SK-N-SH (cell line): ENCODE measurements at regions not wholly inside any gene's neighbourhood (a gene's known extent, or its start where the extent isn't known, plus 50 kb on each side); places are given as distances from the start of the nearest gene placed in this dataset.

ENCODE experiments used
- CTCF ChIA-PET: fragments of 300-600, 350-600 bp; formaldehyde crosslinking; extraction: SDS; loops from one replicate; lab custom pipeline; 2021; lab: Yijun Ruan, JAX
- POLR2A ChIA-PET: fragments of 350-600 bp; sonication (Branson Sonifier 250); formaldehyde crosslinking; extraction: SDS; loops from one replicate; lab custom pipeline; 2020; ENCODE audit warnings: antibody characterized with exemption, inconsistent platforms; lab: Yijun Ruan, JAX
- DNase-seq: peaks from one replicate; pipeline ENCODE4 v3.0.0; 2012
- H2AFZ ChIP-seq: fragments of 200-600 bp; sonication (generic); 2 replicates; pipeline ENCODE4 v1.8.1; 2016; ENCODE audit warnings: antibody characterized with exemption, mild to moderate bottlenecking, low read depth
- H3F3A ChIP-seq: fragments of 200-600 bp; sonication (generic); replicated peaks from 2 replicates; pipeline ENCODE3; 2016; ENCODE audit warnings: antibody characterized with exemption, mild to moderate bottlenecking; ENCODE audit not compliant: insufficient read depth
- H3K27ac ChIP-seq, 2 experiments: fragments of 200-500 bp in 1 of 2; fragments of 200-600 bp in 1 of 2; sonication (Bioruptor generic) in 1 of 2; sonication (generic), shearing (Covaris generic) in 1 of 2; 2 replicates each; pipeline versions ENCODE4 v1.5.1 to v1.6.1; 2014 to 2016; ENCODE audit warnings: low read depth in 2 of 2, inconsistent platforms in 1 of 2, low read length in 1 of 2, mild to moderate bottlenecking in 1 of 2, mixed read lengths in 1 of 2
- H3K27me3 ChIP-seq: fragments of 200-600 bp; sonication (generic), shearing (Covaris generic); 2 replicates; pipeline ENCODE4 v1.6.1; 2016; ENCODE audit warnings: mixed run types; ENCODE audit not compliant: insufficient read depth
- H3K36me3 ChIP-seq, 2 experiments: fragments of 200-500 bp in 1 of 2; fragments of 200-600 bp in 1 of 2; sonication (Bioruptor generic) in 1 of 2; sonication (generic) in 1 of 2; replicated peaks in 1 of 2; 2 replicates each; pipeline versions ENCODE3 to v1.5.1; 2014 to 2016; ENCODE audit warnings: low read length in 1 of 2, mild to moderate bottlenecking in 1 of 2; ENCODE audit not compliant: insufficient read depth in 2 of 2, control insufficient read depth in 1 of 2
- H3K4me1 ChIP-seq, 2 experiments: fragments of 200-500 bp in 1 of 2; fragments of 200-600 bp in 1 of 2; sonication (Bioruptor generic) in 1 of 2; sonication (generic), shearing (Covaris generic) in 1 of 2; 2 replicates each; pipeline versions ENCODE4 v1.5.1 to v1.6.1; 2014 to 2016; ENCODE audit warnings: low read depth in 1 of 2, low read length in 1 of 2, mixed run types in 1 of 2; ENCODE audit not compliant: insufficient read depth in 2 of 2, control insufficient read depth in 1 of 2
- H3K4me2 ChIP-seq: fragments of 200-600 bp; sonication (generic), shearing (Covaris generic); 2 replicates; pipeline ENCODE4 v1.6.1; 2017; ENCODE audit warnings: mixed run types
- H3K4me3 ChIP-seq, 2 experiments: fragments of 200-500 bp in 1 of 2; fragments of 200-600 bp in 1 of 2; sonication (Bioruptor generic) in 1 of 2; sonication (generic), shearing (Covaris generic) in 1 of 2; 2 replicates each; pipeline versions ENCODE4 v1.5.1 to v1.8.1; 2014 to 2016; ENCODE audit warnings: low read depth in 2 of 2, inconsistent platforms in 1 of 2, low read length in 1 of 2, mild to moderate bottlenecking in 1 of 2, mixed read lengths in 1 of 2, moderate library complexity in 1 of 2
- H3K79me2 ChIP-seq: fragments of 200-600 bp; sonication (generic); 2 replicates; pipeline ENCODE4 v1.8.1; 2017; ENCODE audit warnings: mild to moderate bottlenecking; ENCODE audit not compliant: insufficient read depth
- H3K9ac ChIP-seq: fragments of 200-600 bp; sonication (generic); 2 replicates; pipeline ENCODE4 v1.6.1; 2017; ENCODE audit warnings: mixed run types
- H3K9me2 ChIP-seq: fragments of 200-600 bp; sonication (generic); 2 replicates; pipeline ENCODE4 v1.6.1; 2017; ENCODE audit warnings: mixed run types
- H3K9me3 ChIP-seq: fragments of 200-600 bp; sonication (generic); 2 replicates; pipeline ENCODE4 v1.6.1; 2017; ENCODE audit warnings: mixed run types, mild to moderate bottlenecking, moderate library complexity
- H4K20me1 ChIP-seq: fragments of 200-600 bp; sonication (generic); 2 replicates; pipeline ENCODE4 v1.6.1; 2017; ENCODE audit warnings: mild to moderate bottlenecking, mixed run types; ENCODE audit not compliant: insufficient read depth
- CHD2 ChIP-seq: fragments of 150-350 bp; IDR thresholded peaks from 2 replicates; pipeline ENCODE4 v1.6.1; 2018; ENCODE audit warnings: low read length; ENCODE audit not compliant: partially characterized antibody
- EP300 ChIP-seq, 2 experiments: IDR thresholded peaks; 2 replicates each; pipeline versions ENCODE4 v1.4.0 to v1.6.1; 2012; ENCODE audit warnings: borderline replicate concordance in 1 of 2, low read depth in 1 of 2, low read length in 1 of 2
- EZH2phosphoT487 ChIP-seq: fragments of 200-600 bp; sonication (generic); IDR thresholded peaks from 2 replicates; pipeline ENCODE4 v1.6.1; 2017; ENCODE audit warnings: low read depth, mixed run types, mild to moderate bottlenecking, antibody characterized with exemption, moderate library complexity, borderline replicate concordance
- FOXJ3 ChIP-seq: sonication (generic); formaldehyde crosslinking; IDR thresholded peaks from 2 replicates; pipeline ENCODE4 v1.5.1; 2020; ENCODE audit warnings: mild to moderate bottlenecking, missing genetic modification reagents
- FOXM1 ChIP-seq: IDR thresholded peaks from 2 replicates; pipeline ENCODE4 v1.4.0; 2012; ENCODE audit warnings: low read depth, mild to moderate bottlenecking
- IRF3 ChIP-seq: fragments of 150-350 bp; IDR thresholded peaks from 2 replicates; pipeline ENCODE4 v1.6.1; 2016; ENCODE audit warnings: mild to moderate bottlenecking, low read depth, low read length
- MEF2A ChIP-seq: IDR thresholded peaks from 2 replicates; pipeline ENCODE4 v1.4.0; 2012; ENCODE audit warnings: low read depth, borderline replicate concordance
- MXI1 ChIP-seq: IDR thresholded peaks from 2 replicates; pipeline ENCODE4 v1.6.1; 2012; ENCODE audit warnings: mild to moderate bottlenecking, low read depth, low read length, improper control_type of control experiment
- NFIC ChIP-seq: IDR thresholded peaks from 2 replicates; pipeline ENCODE4 v1.4.0; 2012; ENCODE audit warnings: borderline replicate concordance
- NRF1 ChIP-seq: IDR thresholded peaks from 2 replicates; pipeline ENCODE4 v1.6.1; 2012; ENCODE audit warnings: low read depth, mild to moderate bottlenecking, low read length
- POLR2AphosphoS5 ChIP-seq: IDR thresholded peaks from 2 replicates; pipeline ENCODE4 v1.6.1; 2012; ENCODE audit warnings: low read depth, low read length
- RCOR1 ChIP-seq: fragments of 150-350 bp; IDR thresholded peaks from 2 replicates; pipeline ENCODE4 v1.6.1; 2017; ENCODE audit warnings: antibody characterized with exemption, low read length
- RFX5 ChIP-seq: IDR thresholded peaks from 2 replicates; pipeline ENCODE4 v1.6.1; 2012; ENCODE audit warnings: mild to moderate bottlenecking, improper control_type of control experiment, low read length
- RXRA ChIP-seq: IDR thresholded peaks from 2 replicates; pipeline ENCODE4 v1.4.0; 2012; ENCODE audit warnings: low read depth, mild to moderate bottlenecking, borderline replicate concordance
- SMC3 ChIP-seq: IDR thresholded peaks from 2 replicates; pipeline ENCODE4 v1.6.1; 2012; ENCODE audit warnings: low read depth, low read length, improper control_type of control experiment
- TCF12 ChIP-seq: IDR thresholded peaks from 2 replicates; pipeline ENCODE4 v1.4.0; 2012
- TEAD4 ChIP-seq: IDR thresholded peaks from 2 replicates; pipeline ENCODE4 v1.4.0; 2012; ENCODE audit warnings: mild to moderate bottlenecking, borderline replicate concordance; ENCODE audit not compliant: insufficient read depth
- USF1 ChIP-seq: IDR thresholded peaks from 2 replicates; pipeline ENCODE4 v1.4.0; 2012; ENCODE audit warnings: low read depth, borderline replicate concordance
- USF2 ChIP-seq: fragments of 150-350 bp; IDR thresholded peaks from 2 replicates; pipeline ENCODE4 v1.6.1; 2017; ENCODE audit warnings: antibody characterized with exemption, low read length, low read depth, borderline replicate concordance
- YY1 ChIP-seq: IDR thresholded peaks from 2 replicates; pipeline ENCODE4 v1.4.0; 2012; ENCODE audit warnings: low read depth, mild to moderate bottlenecking

GRCh38 chr2:103219398-103219797 lies 457.6 kb downstream of the TMEM182 start (continued):
- TF ChIP-seq CHD2 (no peak), SMC3 (no peak), USF1 (no peak), IRF3 (no peak), RXRA (no peak), RCOR1 (no peak), USF2 (no peak)

- no peaks in the 10 kb centered on the region for H3K4me1 ChIP-seq
- no peaks in the 10 kb centered on the region for H3K27me3 ChIP-seq
- no peak overlapping the region for H2AFZ ChIP-seq
- TF ChIP-seq NRF1 (no peak), MEF2A (no peak), FOXM1 (no peak), IRF3 (no peak), FOXJ3 (CRISPR knock-in tag) (no peak), POLR2AphosphoS5 (no peak), MXI1 (no peak), RFX5 (no peak), TEAD4 (no peak), USF2 (no peak), TCF12 (no peak), EP300 (IDR thresholded peaks at IDR 0.05; ENCODE audit: borderline replicate concordance in 1 of 2, low read depth in 1 of 2, low read length in 1 of 2) (no peak), NFIC (no peak), YY1 (no peak), EZH2phosphoT487 (no peak)
- TF ChIP-seq, all 33 proteins: peak for 0
- H4K20me1 ChIP-seq, result no peaks in the 10 kb centered on the region
- H3K9me3 ChIP-seq, result no peaks in the 10 kb centered on the region
- no peaks in the 10 kb centered on the region for H3K79me2 ChIP-seq
- no peak overlapping the region for H3K9ac ChIP-seq
- ChIA-PET CTCF (no interaction called here), POLR2A (no interaction called here)
- H3K4me3 ChIP-seq, result no peak overlapping the region
- no peak overlapping the region for H3K4me2 ChIP-seq
- no peaks in the 10 kb centered on the region for H3K9me2 ChIP-seq
- H3K27ac ChIP-seq, result no peak overlapping the region
- no peak for DNase-seq
- no peaks in the 10 kb centered on the region for H3K36me3 ChIP-seq
- H3F3A ChIP-seq, result no peaks in the 10 kb centered on the region
These were observed 461.1 kb downstream of the TMEM182 start for GRCh38 chr2:103222969-103223368.
